ENCODE measurements at regions not wholly inside any gene's neighbourhood (a gene's known extent, or its start where the extent isn't known, plus 50 kb on each side); places are given as distances from the start of the nearest gene placed in this dataset.

DNA sequence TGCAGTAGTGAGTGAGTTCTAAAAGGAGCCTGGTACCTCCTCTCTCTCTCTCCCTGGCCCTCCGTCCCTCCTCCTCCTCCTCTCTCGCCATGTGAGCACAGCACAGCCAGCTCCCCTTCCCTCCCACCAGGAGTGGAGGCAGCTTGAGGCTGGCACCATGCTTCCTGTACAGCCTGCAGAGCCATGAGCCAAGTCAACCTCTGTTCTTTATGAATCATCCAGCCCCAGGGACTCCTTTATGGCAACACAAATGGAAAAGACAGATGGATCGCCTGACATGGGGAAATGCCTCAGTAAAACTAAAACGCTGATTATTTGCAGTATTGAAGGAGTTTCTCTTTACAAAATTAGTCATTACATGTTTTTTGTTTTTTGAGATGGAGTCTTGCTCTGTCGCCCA is 233.7 kb upstream of the ARID1B start (continued):
- TF ChIP-seq ZNF462 (CRISPR knock-in tag; IDR thresholded peaks at IDR 0.05) (no peak), POLR2AphosphoS5 (IDR thresholded peaks at IDR 0.05; ENCODE audit: low read depth) (no peak), NANOG (IDR thresholded peaks at IDR 0.05; ENCODE audit: borderline replicate concordance) (no peak), EZH2 (IDR thresholded peaks at IDR 0.05; ENCODE audit: low read depth, unreplicated experiment) (no peak)
- TF ChIP-seq, protein P1, sequence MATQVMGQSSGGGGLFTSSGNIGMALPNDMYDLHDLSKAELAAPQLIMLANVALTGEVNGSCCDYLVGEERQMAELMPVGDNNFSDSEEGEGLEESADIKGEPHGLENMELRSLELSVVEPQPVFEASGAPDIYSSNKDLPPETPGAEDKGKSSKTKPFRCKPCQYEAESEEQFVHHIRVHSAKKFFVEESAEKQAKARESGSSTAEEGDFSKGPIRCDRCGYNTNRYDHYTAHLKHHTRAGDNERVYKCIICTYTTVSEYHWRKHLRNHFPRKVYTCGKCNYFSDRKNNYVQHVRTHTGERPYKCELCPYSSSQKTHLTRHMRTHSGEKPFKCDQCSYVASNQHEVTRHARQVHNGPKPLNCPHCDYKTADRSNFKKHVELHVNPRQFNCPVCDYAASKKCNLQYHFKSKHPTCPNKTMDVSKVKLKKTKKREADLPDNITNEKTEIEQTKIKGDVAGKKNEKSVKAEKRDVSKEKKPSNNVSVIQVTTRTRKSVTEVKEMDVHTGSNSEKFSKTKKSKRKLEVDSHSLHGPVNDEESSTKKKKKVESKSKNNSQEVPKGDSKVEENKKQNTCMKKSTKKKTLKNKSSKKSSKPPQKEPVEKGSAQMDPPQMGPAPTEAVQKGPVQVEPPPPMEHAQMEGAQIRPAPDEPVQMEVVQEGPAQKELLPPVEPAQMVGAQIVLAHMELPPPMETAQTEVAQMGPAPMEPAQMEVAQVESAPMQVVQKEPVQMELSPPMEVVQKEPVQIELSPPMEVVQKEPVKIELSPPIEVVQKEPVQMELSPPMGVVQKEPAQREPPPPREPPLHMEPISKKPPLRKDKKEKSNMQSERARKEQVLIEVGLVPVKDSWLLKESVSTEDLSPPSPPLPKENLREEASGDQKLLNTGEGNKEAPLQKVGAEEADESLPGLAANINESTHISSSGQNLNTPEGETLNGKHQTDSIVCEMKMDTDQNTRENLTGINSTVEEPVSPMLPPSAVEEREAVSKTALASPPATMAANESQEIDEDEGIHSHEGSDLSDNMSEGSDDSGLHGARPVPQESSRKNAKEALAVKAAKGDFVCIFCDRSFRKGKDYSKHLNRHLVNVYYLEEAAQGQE (IDR thresholded peaks at IDR 0.05; ENCODE audit: unreplicated experiment), result no peak

All from GM23338 (cell line).